ENCODE measurements at regions not wholly inside any gene's neighbourhood (a gene's known extent, or its start where the extent isn't known, plus 50 kb on each side); places are given as distances from the start of the nearest gene placed in this dataset.
A peak's percentile ranks its signal among the peaks of the same experiment; 100 is the strongest.

DNA sequence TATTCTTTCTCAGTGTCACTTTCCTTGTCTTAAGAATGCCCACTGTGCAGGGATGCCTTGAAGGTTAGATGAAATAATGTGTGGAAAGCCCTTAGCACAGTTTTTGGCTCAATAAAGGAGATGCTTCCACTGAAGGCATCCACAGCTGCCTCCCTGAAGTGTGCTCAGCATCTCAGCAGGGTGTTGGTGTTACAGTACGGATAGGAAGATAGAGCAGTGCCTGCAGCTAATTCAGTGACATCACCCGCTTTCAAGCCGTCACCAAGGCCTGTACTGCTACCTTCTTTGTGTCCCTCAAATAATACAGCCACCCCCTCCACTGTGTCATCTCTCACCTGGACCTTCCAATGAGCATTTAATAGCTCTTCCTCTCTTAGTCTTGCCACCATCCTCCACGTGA, 59.0 kb downstream of the NDUFS5 start:
- DNase-seq: no peak

- DNase-seq: no peak
Observed at GRCh38 chr1:39086386-39086785, 60.2 kb downstream of the NDUFS5 start.

DNA sequence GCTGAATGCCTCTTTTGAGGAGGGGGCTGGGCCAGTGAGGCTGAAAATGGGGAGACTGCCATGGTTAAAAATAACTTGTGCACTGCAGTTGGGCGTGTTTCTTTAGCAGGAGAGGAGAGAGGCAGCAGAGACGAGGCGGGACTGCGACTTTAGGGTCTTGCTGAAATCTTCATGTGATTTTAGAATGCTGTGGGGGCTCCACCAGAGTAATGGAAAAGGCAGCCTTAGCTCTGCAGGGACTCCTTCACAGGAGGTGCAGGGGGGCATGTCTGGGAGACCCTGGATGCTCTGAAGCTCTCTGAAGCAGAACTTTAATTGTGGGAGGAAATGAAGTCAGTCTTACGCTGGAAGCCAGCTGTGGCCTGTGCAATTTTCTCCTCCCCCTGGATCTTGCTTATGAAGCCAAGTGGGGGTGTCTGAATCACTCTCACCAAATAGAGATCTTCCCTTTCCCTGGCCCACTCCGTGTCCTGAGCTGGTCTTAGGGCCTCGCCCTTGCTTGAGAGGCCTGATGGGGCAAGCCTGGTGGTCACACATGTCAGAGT, 60.8 kb downstream of the NDUFS5 start:
- peak; percentile 48 for DNase-seq

DNA sequence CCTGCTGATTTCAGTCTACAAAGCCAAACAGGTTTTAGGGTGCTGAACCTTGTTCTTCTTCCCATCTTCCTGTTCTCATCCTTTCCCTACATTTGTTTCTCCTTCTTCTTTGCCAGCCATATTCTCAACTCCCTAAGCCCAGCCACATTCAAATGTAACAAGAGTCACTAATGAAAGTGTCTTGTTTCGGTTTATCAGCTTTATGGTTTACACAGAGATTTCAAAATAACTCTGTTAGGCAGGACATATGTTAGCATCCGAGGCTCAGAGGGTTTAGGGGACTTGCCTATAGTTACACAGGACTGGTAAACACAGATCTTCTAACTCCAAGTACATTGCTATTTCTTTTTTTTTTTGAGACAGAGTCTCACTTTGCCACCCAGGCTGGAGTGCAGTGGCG, 61.3 kb downstream of the NDUFS5 start:
- no peak for DNase-seq

GRCh38 chr1:39088658-39089057, 62.5 kb downstream of the NDUFS5 start:
- no peak for DNase-seq

GRCh38 chr1:39089931-39090521, 63.9 kb downstream of the NDUFS5 start:
- no peak for DNase-seq

DNA sequence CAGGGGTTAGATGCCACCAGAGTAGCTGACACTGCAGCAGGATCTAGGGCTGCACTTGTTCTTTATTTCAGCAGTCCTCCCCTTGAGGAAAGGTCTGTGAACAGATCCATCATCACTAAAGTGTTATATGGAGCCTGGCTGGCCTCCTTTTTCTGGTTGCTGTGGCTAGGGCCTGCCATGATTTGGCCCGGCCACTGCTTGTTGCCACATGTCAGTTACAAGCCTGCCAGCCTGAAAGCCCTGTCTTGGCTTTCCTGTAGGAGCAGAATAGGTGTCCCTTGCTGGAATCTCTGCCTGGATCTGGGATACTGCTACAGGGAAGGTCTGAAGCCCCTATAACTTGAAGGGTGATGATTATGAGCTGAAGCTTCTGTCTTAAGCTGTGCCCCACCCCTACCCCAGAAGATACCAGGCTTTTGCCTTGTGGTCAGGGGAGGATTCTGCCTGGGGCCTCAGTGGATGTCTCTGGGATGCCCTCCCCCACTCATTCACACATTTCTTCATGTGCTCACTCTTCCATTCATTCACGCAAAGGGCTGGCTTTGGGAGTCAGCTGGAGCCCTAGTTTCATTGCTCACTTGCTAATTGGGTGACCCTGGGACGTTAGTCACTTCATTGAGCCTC, 64.7 kb downstream of the NDUFS5 start:
- no peak for DNase-seq

DNA sequence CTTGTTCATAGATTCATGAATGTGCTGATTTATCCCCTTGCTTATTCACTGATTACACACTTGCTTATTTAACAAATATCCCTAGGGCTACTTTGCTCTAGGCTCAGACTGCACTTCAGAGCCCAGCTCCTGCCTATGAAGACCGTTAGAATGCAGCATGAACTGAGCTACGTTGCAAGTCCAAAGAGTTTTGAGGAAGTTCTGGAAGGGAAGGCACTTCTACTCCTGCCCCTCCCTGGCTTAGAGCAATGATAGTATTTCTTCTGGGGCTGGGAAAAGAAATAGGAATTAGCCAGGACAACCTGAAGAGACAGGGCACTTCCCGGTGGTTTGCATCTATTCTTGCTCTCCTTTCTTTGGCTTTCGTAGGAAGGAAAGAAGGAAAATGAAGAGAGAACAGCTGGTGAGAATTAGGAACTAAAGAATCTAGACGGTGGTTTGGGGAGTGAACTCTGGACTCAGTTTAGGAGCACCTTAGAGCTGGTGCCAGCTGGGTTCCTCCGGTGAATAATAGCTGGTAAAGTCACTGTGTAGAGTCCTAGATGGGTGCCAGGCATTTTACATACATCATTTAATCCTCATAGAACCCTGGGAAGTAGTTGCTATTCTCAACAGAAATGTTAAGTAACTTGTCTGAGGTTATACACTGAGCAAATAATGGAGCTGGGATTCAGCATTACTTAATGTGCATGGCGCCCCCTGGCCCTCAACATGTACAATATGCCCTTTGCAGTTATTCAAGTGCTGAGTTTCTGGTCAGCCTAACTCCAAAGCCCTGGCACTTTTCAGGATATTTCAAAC, 65.9 kb downstream of the NDUFS5 start:
- peak; percentile 71 for DNase-seq

GRCh38 chr1:39094685-39095084, 68.5 kb downstream of the NDUFS5 start:
- no peak for DNase-seq

DNA sequence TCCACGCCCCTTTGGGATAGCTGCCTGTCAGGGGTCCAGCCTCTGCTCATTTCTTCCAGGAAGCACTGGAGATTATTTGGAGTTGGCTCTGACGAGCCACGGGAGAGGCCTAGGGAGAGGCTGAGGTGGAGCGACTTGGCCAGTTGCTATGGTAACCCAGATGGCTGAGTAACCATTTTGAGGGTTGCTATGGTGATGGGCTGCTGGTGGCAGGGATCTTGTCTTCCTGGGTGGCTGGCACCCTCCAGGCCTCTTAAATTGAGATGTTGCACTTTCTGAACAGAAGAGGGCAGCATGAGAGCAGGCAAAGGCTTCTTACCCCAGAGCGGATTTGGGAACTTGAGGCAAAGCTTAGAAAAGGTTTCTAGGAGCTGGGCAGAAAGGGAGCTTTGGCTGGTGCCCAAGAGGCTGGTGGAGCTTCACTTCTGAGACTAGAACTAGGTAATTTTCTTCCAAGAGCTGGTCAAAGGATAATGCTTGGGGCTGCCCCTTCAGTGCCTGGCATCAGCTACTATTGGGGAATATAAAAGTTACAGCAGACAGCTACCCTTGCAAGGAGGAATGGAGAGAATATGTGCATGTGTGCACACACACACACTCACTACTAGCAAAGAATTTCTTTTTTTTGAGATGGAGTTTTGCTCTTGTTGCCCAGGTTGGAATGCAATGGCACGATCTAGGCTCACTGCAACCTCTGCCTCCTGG, 72.5 kb downstream of the NDUFS5 start:
- DNase-seq: no peak

DNA sequence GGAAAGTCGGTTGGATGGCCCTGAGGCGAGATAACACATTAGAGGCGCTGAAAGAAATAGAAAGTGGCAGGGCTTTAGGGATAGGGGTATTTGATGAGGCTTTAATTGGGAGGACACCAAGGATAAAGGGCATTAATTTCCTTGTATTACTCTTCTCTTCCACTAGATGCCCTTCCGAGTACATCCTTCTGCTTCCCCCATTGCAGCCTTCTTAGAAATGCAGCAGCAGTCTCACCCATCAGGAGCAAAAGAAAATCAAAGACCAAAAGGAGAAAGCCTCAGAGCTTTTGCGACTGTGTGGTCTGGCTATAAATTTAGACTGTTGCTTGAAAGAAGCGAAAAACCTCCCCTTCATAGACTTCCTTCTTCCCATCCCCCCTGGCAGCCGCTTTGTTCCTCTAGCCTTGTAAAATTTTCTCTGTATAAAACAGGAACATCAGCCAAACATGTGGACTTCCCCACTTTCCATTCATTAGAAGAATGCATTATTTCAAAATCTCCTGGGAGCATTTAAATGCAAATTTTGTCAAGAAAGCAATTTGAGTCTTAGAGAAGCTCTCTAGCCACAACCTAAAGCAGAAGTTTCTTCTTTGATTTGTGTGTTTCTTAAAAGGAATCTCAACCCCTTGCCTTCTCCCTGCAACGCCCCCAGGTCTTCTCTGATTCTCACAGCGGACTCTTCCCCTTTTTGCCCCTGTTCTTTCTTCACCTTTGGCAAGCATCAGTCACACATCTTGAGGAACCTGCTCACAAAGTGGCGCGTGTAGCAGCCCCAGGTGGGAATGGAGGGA, 76.6 kb downstream of the NDUFS5 start:
- no peak for DNase-seq

DNA sequence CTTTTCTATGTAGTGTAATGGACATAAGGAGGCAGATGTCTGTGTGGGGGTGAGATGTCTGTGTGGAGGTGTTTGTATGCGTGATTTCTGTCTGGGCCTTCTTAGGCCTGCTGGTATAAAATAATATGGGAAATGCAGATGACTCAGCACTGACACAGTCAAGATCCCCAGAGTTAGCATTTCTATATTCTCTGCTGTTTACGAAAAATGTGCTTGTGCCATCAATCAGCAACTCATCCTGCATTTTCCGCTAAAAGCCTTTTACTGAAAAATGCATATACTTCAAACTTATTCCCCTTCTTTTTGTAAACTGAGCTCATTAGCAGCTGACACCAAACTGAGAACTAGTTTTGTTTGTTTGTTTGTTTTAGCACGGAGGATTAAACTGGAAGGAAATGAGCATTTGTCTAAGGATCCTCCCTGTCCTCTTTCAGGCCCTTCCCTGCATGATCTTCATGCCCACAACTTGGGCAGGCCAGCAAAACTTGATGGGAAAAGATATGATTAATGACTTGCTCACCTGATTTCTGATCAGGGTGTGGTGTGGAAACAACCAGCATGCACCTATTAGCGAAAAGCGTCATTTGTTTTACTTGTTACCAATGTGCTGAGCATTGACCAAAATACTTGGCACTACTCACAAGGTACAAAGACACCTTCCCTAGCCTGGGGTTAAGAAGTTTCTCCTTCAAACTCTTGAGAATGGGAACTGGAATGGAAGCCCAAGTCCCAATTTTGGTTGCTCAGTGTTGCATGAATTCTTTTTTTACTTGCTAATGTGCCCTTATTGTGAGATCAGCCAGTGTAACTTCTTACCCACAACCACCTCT, 77.4 kb downstream of the NDUFS5 start:
- DNase-seq: no peak

DNA sequence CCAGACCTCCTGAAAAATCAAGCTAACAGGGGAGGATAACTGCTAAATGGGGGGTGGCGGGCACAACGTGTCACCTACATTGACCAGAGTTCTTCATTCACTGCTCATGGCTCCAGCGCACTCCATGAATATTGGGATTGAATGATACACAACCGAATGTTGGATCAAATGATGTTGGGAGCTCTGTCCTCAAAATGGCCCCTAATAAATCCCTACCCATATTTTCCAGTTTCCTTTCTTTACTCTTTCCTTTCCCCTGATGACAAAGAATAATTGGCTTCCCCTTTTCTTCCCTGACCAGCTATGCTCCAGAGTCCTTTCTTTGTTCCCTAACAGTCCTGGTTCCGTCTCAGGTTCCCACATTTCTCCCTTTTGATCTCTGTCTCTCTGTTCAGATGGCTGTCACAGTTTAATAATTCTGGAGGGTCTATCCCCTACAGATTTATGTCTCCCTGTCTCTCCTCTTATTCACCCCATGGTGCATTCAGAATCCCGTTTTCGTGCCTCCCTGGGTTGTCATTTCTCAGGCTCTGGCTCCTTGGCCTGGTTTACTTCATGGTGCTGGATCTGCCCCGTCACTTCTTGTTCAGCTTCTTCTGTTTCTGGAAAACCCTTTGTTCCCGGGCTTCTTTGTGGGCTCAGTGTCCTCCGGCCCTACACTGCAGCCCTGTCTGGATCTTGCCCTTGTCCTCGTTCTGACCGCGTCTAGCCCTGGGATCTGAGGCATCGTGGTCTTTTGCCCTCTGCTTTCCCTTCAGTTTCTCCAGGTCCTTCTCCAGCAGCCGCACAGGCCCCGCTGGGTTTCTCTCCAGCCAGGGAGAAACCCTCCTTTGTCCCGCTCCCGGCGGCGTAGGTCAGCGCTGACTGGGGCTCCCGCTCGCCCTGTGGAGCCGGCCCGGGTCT, 78.3 kb downstream of the NDUFS5 start:
- no peak for DNase-seq

GRCh38 chr1:39105061-39105840, 79.1 kb downstream of the NDUFS5 start:
- DNase-seq: no peak

GRCh38 chr1:39105841-39106765, 80.0 kb downstream of the NDUFS5 start:
- DNase-seq: no peak

DNA sequence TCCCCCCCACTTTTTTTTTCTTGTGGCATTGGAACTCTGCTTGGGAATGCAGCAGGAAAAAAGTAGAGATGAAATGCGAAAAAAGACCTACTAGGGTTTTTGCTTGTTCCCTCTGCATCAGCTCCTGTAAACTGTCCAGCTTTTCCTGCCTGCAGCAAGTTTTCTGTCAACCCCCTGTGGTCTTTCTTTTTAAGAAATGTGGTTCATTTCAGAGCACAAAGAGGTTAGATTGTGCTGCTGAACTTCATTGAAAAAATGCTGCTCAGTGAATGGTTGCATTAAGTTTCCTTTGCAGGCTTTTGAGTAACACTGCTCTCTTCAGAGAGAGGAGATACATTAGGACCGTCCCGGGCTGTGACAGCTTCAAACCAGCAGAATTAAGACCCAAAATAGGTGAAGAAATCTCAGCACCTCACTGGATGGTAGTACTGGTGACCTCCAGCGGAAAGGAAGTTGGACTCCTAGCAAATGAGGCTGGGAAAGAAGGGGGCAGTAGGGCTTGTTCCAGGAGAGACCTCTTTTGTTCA, 80.7 kb downstream of the NDUFS5 start:
- DNase-seq: no peak
